Neural crest cell (in vitro differentiated cells): ENCODE measurements at regions not wholly inside any gene's neighbourhood (a gene's known extent, or its start where the extent isn't known, plus 50 kb on each side); places are given as distances from the start of the nearest gene placed in this dataset.

ENCODE experiments used
- DNase-seq: peaks from one replicate; pipeline ENCODE4 v3.0.0; 2021; ENCODE audit warnings: low read depth, mixed read lengths, low spot score
- H3K27ac Mint-ChIP-seq: one replicate; pipeline ENCODE4 v1.8.0; 2021; ENCODE audit warnings: mild to moderate bottlenecking, mixed read lengths; ENCODE audit not compliant: unreplicated experiment
- H3K27me3 Mint-ChIP-seq: 2 replicates; pipeline ENCODE4 v1.8.0; 2021; ENCODE audit warnings: low read depth, mild to moderate bottlenecking, mixed read lengths
- H3K36me3 Mint-ChIP-seq: 2 replicates; pipeline ENCODE4 v1.8.0; 2021; ENCODE audit warnings: low read depth, mild to moderate bottlenecking, mixed read lengths
- H3K4me1 Mint-ChIP-seq: 2 replicates; pipeline ENCODE4 v1.8.0; 2021; ENCODE audit warnings: mixed read lengths
- H3K4me3 Mint-ChIP-seq: one replicate; pipeline ENCODE4 v1.8.0; 2021; ENCODE audit warnings: mild to moderate bottlenecking, mixed read lengths
- H3K9me3 Mint-ChIP-seq: 2 replicates; pipeline ENCODE4 v1.8.0; 2021; ENCODE audit warnings: mixed read lengths
- TF ChIP-seq, protein P1 (sequence below): fragments of 200-600 bp; sonication (generic); conservative IDR thresholded peaks from 2 replicates; pipeline ENCODE4 v1.5.0; 2021; ENCODE audit warnings: antibody characterized with exemption, mild to moderate bottlenecking

DNA sequence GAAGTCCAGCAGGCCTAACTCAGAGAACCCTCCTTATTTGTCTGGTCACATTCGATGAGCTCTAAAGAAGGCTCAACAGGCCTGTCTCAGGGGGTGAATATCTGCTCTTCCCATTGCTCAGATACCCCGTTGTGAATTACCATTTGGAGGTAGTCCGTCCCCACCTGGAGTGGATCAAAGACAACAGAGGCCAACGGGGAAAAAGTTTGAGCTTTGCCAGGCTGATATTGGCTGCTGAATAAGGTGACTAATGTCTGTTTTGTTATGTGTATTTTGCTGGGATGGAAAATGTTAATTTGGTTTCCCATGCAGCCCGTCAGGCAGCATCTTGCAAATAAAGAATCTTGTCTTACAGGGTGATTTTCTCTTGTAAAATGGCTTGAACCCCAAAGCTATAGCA lies 69.2 kb upstream of the EPS8L3 start:
- DNase-seq: no peak
- Mint-ChIP-seq H3K27me3 (no peaks in the 10 kb centered on the region), H3K27ac (no peak overlapping the region), H3K4me3 (no peak overlapping the region), H3K4me1 (no peaks in the 10 kb centered on the region), H3K9me3 (peaks cover 8% of the 10 kb centered on the region), H3K36me3 (peaks cover 4% of the 10 kb centered on the region)
- TF ChIP-seq, protein P1, sequence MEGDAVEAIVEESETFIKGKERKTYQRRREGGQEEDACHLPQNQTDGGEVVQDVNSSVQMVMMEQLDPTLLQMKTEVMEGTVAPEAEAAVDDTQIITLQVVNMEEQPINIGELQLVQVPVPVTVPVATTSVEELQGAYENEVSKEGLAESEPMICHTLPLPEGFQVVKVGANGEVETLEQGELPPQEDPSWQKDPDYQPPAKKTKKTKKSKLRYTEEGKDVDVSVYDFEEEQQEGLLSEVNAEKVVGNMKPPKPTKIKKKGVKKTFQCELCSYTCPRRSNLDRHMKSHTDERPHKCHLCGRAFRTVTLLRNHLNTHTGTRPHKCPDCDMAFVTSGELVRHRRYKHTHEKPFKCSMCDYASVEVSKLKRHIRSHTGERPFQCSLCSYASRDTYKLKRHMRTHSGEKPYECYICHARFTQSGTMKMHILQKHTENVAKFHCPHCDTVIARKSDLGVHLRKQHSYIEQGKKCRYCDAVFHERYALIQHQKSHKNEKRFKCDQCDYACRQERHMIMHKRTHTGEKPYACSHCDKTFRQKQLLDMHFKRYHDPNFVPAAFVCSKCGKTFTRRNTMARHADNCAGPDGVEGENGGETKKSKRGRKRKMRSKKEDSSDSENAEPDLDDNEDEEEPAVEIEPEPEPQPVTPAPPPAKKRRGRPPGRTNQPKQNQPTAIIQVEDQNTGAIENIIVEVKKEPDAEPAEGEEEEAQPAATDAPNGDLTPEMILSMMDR: no peak

DNA sequence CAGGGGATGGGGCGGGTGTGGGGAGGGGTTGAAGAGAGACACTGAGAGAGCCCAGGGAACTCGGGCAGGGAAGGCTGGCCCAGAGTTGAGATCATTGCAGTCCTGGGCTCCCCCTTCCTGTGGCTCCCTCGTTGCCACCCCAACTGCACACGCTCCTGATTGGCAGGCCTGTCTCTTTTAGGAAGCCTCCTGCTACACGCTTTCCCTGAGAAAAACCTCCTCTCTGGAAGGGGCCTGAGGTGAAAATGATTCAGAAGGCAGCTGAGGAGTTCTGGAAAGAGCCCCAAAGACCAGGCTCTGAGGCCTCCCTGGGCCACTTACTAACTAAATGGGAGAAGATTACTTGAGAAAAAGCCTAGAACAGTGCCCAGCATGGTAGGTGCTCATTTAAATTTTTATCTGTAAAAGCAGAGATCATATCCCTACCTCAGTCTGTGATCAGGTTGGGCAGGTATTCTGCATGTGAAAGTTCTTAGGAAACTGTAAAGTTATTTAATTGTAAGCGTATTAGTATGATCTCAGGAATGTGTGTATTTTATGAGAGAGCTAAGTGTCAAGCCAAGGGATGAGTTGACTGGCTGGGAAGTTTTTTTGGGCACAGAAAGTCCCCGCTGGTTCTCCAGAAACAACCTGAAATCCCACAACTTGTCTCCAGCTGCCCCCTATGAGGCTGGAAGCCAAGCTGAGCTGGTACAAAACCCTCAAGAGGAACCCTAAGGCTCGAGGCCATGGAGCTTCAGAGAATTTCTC lies 65.2 kb upstream of the EPS8L3 start:
- TF ChIP-seq, protein P1: no peak
- no peak overlapping the region for H3K27ac Mint-ChIP-seq
- H3K36me3 Mint-ChIP-seq: no peaks in the 10 kb centered on the region
- peaks cover 6% of the 10 kb centered on the region for H3K4me1 Mint-ChIP-seq
- H3K9me3 Mint-ChIP-seq: no peaks in the 10 kb centered on the region
- no peak overlapping the region for H3K4me3 Mint-ChIP-seq
- no peaks in the 10 kb centered on the region for H3K27me3 Mint-ChIP-seq
- DNase-seq: no peak

DNA sequence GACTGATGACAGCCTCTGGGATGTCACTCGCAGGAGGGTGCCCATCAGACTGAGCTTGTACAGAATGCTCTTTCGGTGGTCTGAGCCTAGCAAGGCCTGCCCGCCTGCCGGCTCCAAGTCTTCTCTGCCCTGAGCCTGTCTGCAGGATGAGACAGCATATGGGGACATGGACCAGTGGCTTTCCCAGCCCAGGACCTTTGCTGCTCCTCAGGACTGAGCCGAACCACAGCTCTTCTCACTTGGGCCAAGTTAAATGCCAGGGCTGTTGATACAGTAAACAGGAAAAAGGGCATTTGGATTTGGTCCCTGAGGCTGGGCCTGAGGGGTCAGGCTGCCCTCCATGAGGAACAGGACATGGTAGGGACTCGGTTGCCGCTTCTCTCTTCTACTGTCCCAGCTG lies 64.3 kb upstream of the EPS8L3 start:
- DNase-seq: no peak
- Mint-ChIP-seq H3K27me3 (no peaks in the 10 kb centered on the region), H3K4me1 (peaks cover 12% of the 10 kb centered on the region), H3K36me3 (no peaks in the 10 kb centered on the region), H3K27ac (no peak overlapping the region), H3K9me3 (no peaks in the 10 kb centered on the region), H3K4me3 (no peak overlapping the region)
- TF ChIP-seq, protein P1: no peak

DNA sequence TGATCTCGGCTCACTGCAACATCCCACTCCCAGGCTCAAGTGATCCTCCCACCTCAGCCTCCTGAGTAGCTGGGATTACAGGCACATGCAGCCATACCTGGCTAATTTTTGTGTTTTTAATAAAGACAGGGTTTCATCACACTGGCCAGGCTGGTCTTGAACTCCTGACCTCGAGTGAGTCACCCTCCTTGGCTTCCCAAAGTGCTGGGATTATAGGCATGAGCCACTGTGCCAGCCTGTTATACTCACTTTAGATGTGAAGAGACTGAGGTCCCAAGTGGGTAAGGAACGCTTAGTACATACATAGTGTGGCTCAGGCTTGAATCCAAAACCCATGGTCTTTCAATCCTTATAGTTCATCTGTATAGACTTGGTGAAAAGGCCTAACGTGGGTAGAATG lies 63.7 kb upstream of the EPS8L3 start:
- Mint-ChIP-seq H3K36me3 (no peaks in the 10 kb centered on the region), H3K27ac (no peak overlapping the region), H3K9me3 (no peaks in the 10 kb centered on the region), H3K4me1 (peaks cover 17% of the 10 kb centered on the region), H3K4me3 (no peak overlapping the region), H3K27me3 (no peaks in the 10 kb centered on the region)
- DNase-seq: no peak
- TF ChIP-seq, protein P1: no peak

DNA sequence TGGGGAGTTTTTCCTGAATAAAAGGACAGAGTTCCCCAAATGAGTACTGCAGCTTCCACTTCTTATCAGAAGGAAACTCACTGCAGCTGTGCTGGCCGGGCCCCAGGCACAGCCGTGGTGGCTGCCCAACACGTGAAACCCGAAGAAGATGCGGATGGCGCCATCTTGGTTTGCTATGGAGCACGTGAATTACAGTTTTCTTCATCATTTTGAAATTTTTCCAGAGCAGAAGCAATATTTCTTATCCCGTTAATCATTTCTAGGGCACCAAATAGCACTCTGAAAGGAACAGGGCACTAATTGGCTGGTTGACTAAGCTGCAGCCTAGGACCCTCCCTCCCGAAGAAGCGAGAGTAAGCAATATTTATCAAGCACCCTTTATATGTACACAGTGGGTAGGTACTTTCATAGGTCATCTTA lies 63.2 kb upstream of the EPS8L3 start:
- H3K4me3 Mint-ChIP-seq: no peak overlapping the region
- TF ChIP-seq, protein P1: no peak
- peaks cover 18% of the 10 kb centered on the region for H3K4me1 Mint-ChIP-seq
- H3K9me3 Mint-ChIP-seq: no peaks in the 10 kb centered on the region
- no peak overlapping the region for H3K27ac Mint-ChIP-seq
- H3K27me3 Mint-ChIP-seq: no peaks in the 10 kb centered on the region
- no peak for DNase-seq
- no peaks in the 10 kb centered on the region for H3K36me3 Mint-ChIP-seq
